ENCODE measurements at regions not wholly inside any gene's neighbourhood (a gene's known extent, or its start where the extent isn't known, plus 50 kb on each side); places are given as distances from the start of the nearest gene placed in this dataset.
"Not testable (repeated sequence)": the region's sequence is repeated elsewhere in the genome, so short reads cannot be mapped to it uniquely, and the experiment has no call there.

DNA sequence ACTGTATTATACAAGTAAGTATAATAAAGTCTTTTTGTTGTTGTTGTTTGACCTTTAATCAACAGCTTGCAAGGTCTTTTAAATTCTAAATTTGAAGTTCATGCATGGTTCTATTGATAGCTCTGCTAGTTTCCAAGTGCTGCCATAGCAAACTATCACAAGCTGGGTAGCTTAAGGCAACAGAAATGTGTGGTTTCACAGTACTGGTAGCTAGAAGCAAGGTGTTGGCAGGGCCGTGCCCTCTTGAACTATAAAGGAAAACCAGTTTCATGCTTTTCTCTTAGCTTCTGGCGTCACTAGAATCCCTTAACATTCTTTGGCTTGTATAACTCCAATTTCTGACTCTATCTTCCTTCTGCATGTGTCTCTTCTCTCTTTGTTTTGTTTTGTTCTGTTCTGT lies 1021.9 kb upstream of the AUTS2 start:
- no peaks in the 10 kb centered on the region for H3K4me1 ChIP-seq (ENCODE audit: control insufficient read depth, insufficient read depth, low read length)
- H3K36me3 ChIP-seq (ENCODE audit: control insufficient read depth, insufficient read depth, low read length) = no peaks in the 10 kb centered on the region
- no peaks in the 10 kb centered on the region for H3K9me3 ChIP-seq (ENCODE audit: control insufficient read depth, low read length)
- no peak overlapping the region for H3K9ac ChIP-seq (ENCODE audit: low read length)
- H3K27me3 ChIP-seq (ENCODE audit: control insufficient read depth, insufficient read depth, low read length) = no peaks in the 10 kb centered on the region
- H3K4me3 ChIP-seq (ENCODE audit: low read length) = no peak overlapping the region

DNA sequence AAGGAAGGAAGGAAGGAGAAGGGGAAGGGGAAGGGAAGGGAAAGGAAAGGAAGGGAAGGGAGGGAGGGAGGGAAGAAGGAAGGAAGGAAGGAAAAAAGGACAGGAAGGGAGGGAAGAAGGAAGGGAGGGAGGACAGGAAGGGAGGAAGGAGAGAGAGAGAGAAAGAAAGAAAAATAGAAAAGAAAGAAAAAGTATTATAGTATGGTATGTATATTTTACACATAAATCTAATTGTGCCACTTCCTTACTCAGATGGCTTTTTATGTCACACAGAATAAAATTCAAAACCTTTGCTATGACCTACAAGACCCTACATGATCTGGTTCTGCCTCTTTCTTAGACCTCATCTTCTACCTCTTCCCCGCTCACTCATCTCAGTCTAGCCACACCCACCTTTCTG lies 1016.9 kb upstream of the AUTS2 start:
- no peak overlapping the region for H3K9ac ChIP-seq (ENCODE audit: low read length)
- no peak overlapping the region for H3K4me3 ChIP-seq (ENCODE audit: low read length)
- no peaks in the 10 kb centered on the region for H3K27me3 ChIP-seq (ENCODE audit: control insufficient read depth, insufficient read depth, low read length)
- H3K4me1 ChIP-seq (ENCODE audit: control insufficient read depth, insufficient read depth, low read length) = no peaks in the 10 kb centered on the region
- H3K36me3 ChIP-seq (ENCODE audit: control insufficient read depth, insufficient read depth, low read length) = no peaks in the 10 kb centered on the region
- H3K9me3 ChIP-seq (ENCODE audit: control insufficient read depth, low read length) = no peaks in the 10 kb centered on the region

DNA sequence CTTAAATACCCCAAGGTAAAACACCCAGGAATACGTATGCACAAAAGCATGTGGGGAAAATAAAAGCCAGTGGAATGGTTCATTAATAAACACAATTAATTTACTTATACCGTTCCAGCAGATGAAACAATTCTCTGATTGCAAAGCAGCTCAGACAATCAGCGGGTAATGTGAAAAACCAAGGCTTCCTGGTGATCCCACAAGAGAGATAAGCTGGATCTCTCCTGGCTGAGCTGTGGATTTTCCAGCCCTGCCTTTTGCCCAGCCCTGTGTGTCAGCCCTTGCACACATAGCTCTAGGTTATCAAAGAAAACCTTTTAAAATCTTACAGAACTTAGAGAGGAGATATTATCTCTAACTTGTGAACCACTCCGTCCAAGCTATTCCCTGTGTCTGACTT lies 1010.7 kb upstream of the AUTS2 start:
- Histone ChIP-seq H3K4me1 (ENCODE audit: control insufficient read depth, insufficient read depth, low read length) (no peaks in the 10 kb centered on the region), H3K9ac (ENCODE audit: low read length) (no peak overlapping the region), H3K4me3 (ENCODE audit: low read length) (no peak overlapping the region), H3K36me3 (ENCODE audit: control insufficient read depth, insufficient read depth, low read length) (no peaks in the 10 kb centered on the region), H3K9me3 (ENCODE audit: control insufficient read depth, low read length) (no peaks in the 10 kb centered on the region), H3K27me3 (ENCODE audit: control insufficient read depth, insufficient read depth, low read length) (no peaks in the 10 kb centered on the region)

DNA sequence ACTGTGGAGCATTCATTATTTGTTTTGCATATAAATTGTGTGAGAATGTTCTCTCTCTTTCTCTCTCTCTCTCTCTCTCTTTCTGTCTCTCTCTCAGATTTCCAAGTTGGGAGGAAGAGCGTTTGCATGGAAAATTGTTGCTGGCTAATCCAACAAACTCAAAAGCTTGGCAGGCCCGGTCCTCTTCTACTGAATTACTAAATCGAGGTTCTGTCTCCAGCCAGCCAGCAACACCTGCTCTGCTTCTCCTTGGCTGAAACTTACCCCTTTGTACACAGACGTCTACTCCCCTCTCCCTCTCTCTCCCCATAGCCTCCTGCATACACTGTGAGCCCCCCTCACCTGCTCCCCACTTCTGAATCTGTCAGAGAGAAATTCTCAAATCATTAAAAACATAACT lies 996.4 kb upstream of the AUTS2 start:
- H3K9me3 ChIP-seq (ENCODE audit: control insufficient read depth, low read length) = no peaks in the 10 kb centered on the region
- H3K9ac ChIP-seq (ENCODE audit: low read length) = no peak overlapping the region
- H3K4me3 ChIP-seq (ENCODE audit: low read length) = no peak overlapping the region
- H3K27me3 ChIP-seq (ENCODE audit: control insufficient read depth, insufficient read depth, low read length) = no peaks in the 10 kb centered on the region
- H3K36me3 ChIP-seq (ENCODE audit: control insufficient read depth, insufficient read depth, low read length) = no peaks in the 10 kb centered on the region
- no peaks in the 10 kb centered on the region for H3K4me1 ChIP-seq (ENCODE audit: control insufficient read depth, insufficient read depth, low read length)

DNA sequence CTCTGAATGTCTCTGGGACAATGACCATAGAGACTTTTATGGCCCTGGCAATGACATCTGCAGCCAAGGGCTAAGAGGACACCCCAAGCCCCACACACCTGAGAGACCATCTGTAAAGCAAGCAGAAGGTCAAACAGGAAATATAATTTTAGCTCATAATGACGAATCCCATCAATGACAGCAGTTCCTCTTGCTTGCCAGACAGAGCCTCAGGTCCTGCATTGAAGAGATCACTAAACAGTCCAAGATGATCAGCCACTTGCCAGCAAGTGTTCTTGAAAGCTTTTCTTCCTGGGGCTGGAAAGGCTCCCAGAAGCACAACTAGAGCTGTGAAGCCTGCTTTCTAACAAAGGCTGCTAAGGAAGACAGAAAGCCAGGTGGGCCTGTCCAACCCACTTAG lies 993.7 kb upstream of the AUTS2 start:
- Histone ChIP-seq H3K4me3 (ENCODE audit: low read length) (no peak overlapping the region), H3K27me3 (ENCODE audit: control insufficient read depth, insufficient read depth, low read length) (no peaks in the 10 kb centered on the region), H3K9ac (ENCODE audit: low read length) (no peak overlapping the region), H3K9me3 (ENCODE audit: control insufficient read depth, low read length) (no peaks in the 10 kb centered on the region), H3K36me3 (ENCODE audit: control insufficient read depth, insufficient read depth, low read length) (no peaks in the 10 kb centered on the region), H3K4me1 (ENCODE audit: control insufficient read depth, insufficient read depth, low read length) (no peaks in the 10 kb centered on the region)

DNA sequence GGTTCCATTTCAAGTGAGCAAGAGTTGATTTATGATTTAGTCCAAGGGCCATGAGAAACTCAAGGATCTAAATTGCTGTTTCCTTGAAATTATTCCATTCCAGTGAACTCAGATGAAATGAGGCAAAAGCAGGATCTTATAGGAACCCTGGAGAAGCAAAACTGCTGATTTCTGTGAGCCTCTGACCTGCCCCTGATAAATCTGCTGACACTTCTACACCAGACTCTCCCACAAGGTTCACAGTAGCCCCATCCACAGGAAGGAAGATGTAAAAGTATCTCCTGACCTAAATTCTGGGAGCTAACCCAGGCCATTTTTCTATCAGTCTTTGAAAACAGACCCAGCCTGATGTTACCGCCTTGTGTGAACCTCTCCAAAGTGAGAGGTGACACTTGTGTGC lies 987.6 kb upstream of the AUTS2 start:
- H3K9ac ChIP-seq (ENCODE audit: low read length) = no peak overlapping the region
- no peaks in the 10 kb centered on the region for H3K9me3 ChIP-seq (ENCODE audit: control insufficient read depth, low read length)
- no peaks in the 10 kb centered on the region for H3K4me1 ChIP-seq (ENCODE audit: control insufficient read depth, insufficient read depth, low read length)
- H3K27me3 ChIP-seq (ENCODE audit: control insufficient read depth, insufficient read depth, low read length) = no peaks in the 10 kb centered on the region
- no peaks in the 10 kb centered on the region for H3K36me3 ChIP-seq (ENCODE audit: control insufficient read depth, insufficient read depth, low read length)
- no peak overlapping the region for H3K4me3 ChIP-seq (ENCODE audit: low read length)

DNA sequence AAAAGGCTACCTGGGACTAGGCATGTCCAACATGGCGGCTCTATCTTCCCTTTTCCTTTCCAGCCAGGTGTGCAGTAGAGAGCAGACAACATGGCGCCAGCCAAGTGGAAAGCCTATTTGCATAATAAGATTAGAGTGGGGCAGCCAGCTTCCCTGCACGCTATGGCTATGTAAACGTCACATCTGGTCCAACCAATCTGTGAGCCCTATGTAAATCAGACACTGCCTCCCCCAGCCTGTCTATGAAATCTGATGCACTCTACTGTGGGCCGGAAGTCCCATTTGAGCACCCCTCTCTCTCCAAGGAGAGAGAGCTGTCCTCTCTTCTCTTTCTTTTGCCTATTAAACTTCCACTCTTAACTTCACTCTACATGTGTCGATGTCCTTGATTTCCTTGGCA lies 984.9 kb upstream of the AUTS2 start:
- no peak overlapping the region for H3K4me3 ChIP-seq (ENCODE audit: low read length)
- no peaks in the 10 kb centered on the region for H3K4me1 ChIP-seq (ENCODE audit: control insufficient read depth, insufficient read depth, low read length)
- H3K36me3 ChIP-seq (ENCODE audit: control insufficient read depth, insufficient read depth, low read length) = no peaks in the 10 kb centered on the region
- no peak overlapping the region for H3K9ac ChIP-seq (ENCODE audit: low read length)
- H3K27me3 ChIP-seq (ENCODE audit: control insufficient read depth, insufficient read depth, low read length) = no peaks in the 10 kb centered on the region
- H3K9me3 ChIP-seq (ENCODE audit: control insufficient read depth, low read length) = no peaks in the 10 kb centered on the region

DNA sequence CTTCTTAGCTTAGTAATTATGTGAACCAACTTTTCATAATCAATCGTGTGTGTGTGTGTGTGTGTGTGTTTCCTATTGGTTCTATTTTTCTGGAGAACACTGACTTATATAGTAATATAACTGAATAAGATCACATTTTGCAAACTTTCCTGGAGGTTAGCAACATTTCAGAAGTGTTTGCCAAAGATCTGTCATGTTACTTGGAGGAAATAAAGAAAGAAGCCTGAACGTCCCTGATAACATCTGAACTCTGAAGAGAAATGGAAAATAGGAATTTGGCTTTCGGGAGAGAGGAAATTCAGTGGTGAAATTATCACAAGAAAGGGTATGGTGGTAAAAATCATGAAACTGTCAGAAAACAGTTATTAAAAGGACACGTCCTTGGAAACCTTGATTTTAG lies 984.4 kb upstream of the AUTS2 start:
- H3K36me3 ChIP-seq (ENCODE audit: control insufficient read depth, insufficient read depth, low read length) = no peaks in the 10 kb centered on the region
- H3K9ac ChIP-seq (ENCODE audit: low read length) = no peak overlapping the region
- H3K9me3 ChIP-seq (ENCODE audit: control insufficient read depth, low read length) = no peaks in the 10 kb centered on the region
- H3K27me3 ChIP-seq (ENCODE audit: control insufficient read depth, insufficient read depth, low read length) = no peaks in the 10 kb centered on the region
- no peaks in the 10 kb centered on the region for H3K4me1 ChIP-seq (ENCODE audit: control insufficient read depth, insufficient read depth, low read length)
- no peak overlapping the region for H3K4me3 ChIP-seq (ENCODE audit: low read length)

DNA sequence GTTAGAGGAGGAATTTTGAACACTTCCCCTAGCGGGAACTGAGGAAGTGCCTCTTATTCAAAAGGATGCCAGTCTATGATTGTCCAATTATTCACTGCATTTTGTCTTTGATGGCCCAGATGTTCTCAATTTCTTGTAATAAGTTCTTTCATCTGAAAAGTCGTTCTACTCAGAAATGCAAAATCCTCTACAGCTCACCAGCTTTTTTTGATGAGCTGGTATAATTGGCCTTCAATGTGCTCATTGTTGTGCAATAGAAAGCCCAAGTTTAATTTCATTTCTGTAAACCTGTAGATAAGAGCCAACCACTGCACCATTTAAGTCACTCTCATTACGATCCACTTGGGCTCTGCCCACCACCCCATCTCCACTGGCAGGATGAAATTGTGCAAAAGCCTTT lies 978.7 kb upstream of the AUTS2 start:
- Histone ChIP-seq H3K4me1 (ENCODE audit: control insufficient read depth, insufficient read depth, low read length) (no peaks in the 10 kb centered on the region), H3K4me3 (ENCODE audit: low read length) (no peak overlapping the region), H3K27me3 (ENCODE audit: control insufficient read depth, insufficient read depth, low read length) (no peaks in the 10 kb centered on the region), H3K36me3 (ENCODE audit: control insufficient read depth, insufficient read depth, low read length) (no peaks in the 10 kb centered on the region), H3K9ac (ENCODE audit: low read length) (no peak overlapping the region), H3K9me3 (ENCODE audit: control insufficient read depth, low read length) (no peaks in the 10 kb centered on the region)

DNA sequence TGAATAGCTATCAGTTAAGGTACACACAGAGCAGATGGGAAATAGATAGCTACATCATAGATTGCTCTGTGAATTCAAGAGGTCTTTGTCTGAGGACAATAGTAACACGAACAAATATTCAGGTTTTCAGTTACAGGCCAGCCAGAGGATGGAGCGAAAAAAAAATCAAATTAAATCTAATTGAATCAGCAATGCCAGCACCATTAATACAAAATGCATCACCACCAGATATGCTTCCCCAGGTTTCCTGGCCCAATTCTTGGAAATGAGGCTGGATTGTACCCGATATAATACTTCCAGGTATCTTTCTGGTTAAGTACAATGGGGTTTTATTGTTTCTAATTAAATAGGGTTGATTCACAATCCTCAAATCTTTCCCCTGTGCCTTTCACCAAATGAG lies 975.8 kb upstream of the AUTS2 start:
- Histone ChIP-seq H3K36me3 (ENCODE audit: control insufficient read depth, insufficient read depth, low read length) (no peaks in the 10 kb centered on the region), H3K27me3 (ENCODE audit: control insufficient read depth, insufficient read depth, low read length) (no peaks in the 10 kb centered on the region), H3K9me3 (ENCODE audit: control insufficient read depth, low read length) (no peaks in the 10 kb centered on the region), H3K4me1 (ENCODE audit: control insufficient read depth, insufficient read depth, low read length) (no peaks in the 10 kb centered on the region), H3K9ac (ENCODE audit: low read length) (no peak overlapping the region), H3K4me3 (ENCODE audit: low read length) (no peak overlapping the region)

DNA sequence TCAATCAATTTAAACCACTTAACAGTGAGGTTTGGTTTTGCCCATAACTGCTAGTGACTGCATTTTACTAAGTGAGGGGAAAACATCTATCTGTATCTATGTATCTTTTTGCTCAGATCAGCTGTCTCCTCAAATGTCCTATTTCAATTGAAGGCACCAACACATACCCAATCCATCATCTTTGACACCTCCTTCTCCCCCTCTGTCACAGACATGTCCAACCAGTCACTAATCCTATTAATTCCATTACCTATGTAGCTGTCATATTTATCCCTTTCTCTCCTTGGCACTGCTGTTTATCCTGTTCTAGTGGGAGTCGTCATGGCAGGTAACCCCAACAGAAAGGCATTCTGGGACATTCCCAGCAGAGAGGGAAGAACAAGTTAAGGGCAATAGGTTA lies 975.2 kb upstream of the AUTS2 start:
- Histone ChIP-seq H3K27me3 (ENCODE audit: control insufficient read depth, insufficient read depth, low read length) (no peaks in the 10 kb centered on the region), H3K4me3 (ENCODE audit: low read length) (no peak overlapping the region), H3K9ac (ENCODE audit: low read length) (no peak overlapping the region), H3K4me1 (ENCODE audit: control insufficient read depth, insufficient read depth, low read length) (no peaks in the 10 kb centered on the region), H3K36me3 (ENCODE audit: control insufficient read depth, insufficient read depth, low read length) (no peaks in the 10 kb centered on the region), H3K9me3 (ENCODE audit: control insufficient read depth, low read length) (no peaks in the 10 kb centered on the region)

DNA sequence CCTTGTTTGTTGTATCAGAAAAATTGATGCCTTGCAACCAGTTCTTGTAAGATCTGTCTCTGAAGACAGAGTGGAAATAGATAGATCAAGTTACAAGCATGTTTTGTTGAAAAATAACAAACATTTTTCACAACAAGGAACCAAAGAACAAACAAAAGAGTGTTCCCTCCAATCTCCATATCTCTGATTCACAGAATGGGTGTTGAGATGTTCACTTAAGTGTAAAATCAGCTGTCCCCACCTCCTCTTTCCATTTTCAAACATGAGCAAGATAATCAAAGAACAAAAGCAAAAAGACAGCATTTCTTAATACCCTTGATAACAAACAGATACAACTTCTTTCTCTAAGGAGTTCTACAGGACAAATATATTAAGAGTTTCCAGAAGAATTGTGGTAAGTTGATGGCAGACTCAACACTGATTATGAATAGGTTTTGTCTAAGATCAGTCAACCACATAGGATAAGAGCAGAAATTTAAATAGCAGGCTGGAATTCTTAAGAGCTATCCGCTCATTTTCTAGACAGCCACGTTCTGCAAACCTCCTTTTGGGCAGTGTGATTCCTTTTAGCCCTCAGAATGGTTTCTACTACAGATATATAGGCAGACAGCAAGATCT lies 970.9 kb upstream of the AUTS2 start:
- Histone ChIP-seq H3K4me3 (ENCODE audit: low read length) (no peak overlapping the region), H3K9me3 (ENCODE audit: control insufficient read depth, low read length) (no peaks in the 10 kb centered on the region), H3K9ac (ENCODE audit: low read length) (no peak overlapping the region), H3K36me3 (ENCODE audit: control insufficient read depth, insufficient read depth, low read length) (no peaks in the 10 kb centered on the region), H3K27me3 (ENCODE audit: control insufficient read depth, insufficient read depth, low read length) (no peaks in the 10 kb centered on the region), H3K4me1 (ENCODE audit: control insufficient read depth, insufficient read depth, low read length) (no peaks in the 10 kb centered on the region)

DNA sequence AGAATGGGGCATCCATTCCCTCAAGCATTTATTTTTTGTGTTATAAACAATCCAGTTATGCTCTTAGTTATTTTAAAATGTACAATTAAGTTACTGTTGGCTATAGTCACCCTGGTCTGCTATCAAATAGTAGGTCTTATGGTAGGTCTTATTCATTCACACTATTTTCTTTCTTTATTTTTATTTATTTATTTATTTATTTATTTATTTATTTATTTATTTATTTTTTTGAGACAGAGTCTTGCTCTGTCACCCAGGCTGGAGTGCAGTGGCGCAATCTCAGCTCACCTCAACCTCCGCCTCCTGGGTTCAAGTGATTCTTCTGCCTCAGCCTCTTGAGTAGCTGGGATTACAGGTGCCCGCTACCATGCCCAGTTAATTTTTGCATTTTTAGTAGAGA lies 967.4 kb upstream of the AUTS2 start:
- not testable (repeated sequence) for H3K36me3 ChIP-seq (ENCODE audit: control insufficient read depth, insufficient read depth, low read length); H3K4me1 ChIP-seq (ENCODE audit: control insufficient read depth, insufficient read depth, low read length); H3K9ac ChIP-seq (ENCODE audit: low read length); H3K4me3 ChIP-seq (ENCODE audit: low read length); H3K9me3 ChIP-seq (ENCODE audit: control insufficient read depth, low read length); H3K27me3 ChIP-seq (ENCODE audit: control insufficient read depth, insufficient read depth, low read length)
